GOT3 (cell line): ENCODE measurements at regions not wholly inside any gene's neighbourhood (a gene's known extent, or its start where the extent isn't known, plus 50 kb on each side); places are given as distances from the start of the nearest gene placed in this dataset.

ENCODE experiments used
- DNase-seq: peaks from one replicate; lab custom pipeline; 2025; ENCODE audit warnings: mixed read lengths; lab: John Stamatoyannopoulos, UW

DNA sequence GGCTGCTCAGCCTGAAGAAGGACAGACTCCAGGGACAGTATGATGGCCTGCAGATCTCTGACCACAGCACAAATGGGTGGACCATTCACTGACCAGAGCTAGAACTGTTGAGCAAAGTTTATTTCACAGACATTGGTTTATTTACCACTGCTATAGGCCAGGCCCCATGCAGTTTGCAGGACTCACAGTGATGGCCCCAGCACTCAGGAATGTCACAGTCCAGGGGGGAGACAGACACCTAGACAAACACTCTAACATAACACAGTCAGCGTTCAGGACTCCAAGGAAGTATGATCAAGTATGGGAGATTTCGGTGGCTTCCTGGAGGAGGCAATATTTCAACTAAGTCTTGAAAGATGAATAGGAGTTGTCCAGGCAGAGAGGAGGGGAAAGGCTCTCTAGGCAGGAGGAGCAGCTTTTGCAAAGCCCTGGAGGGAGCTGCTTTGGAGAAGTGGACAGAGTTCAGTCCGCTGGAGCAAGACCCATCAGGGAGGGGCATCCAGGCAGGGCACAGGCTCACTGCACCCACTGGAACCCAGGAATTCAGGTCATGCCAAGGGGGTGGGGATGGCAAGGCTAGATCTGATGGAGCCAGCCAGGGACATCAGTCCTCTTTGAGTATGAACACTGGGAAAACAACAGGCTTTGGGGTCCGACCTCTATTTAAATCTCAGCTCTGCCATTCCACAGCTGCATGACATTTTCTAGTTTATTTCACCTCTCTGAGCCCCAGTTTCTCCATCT lies 454.3 kb downstream of the MATN1 start:
- DNase-seq, result no peak

- DNase-seq, result no peak
Measured at GRCh38 chr1:30267856-30268255, 455.5 kb downstream of the MATN1 start.

DNA sequence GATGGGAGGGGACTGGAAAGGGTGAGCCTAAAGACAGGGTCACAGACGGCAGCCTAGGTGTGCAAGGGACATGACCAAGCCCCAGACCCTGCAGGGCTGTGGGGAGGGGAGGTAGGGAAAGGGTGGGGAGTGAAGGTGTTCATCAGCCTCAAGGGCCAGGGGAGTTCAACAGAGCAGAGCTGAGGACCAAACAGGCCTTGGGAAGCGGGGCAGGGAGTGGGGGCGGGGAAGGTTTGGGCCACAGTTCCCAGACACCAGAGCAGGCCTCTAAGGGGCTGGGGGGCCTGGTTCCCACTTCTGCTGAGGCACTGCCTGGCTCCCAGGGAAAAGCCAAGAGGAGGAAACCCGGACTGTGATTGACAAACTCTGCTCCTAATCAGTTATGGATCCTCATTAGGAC lies 456.3 kb downstream of the MATN1 start:
- no peak for DNase-seq

DNA sequence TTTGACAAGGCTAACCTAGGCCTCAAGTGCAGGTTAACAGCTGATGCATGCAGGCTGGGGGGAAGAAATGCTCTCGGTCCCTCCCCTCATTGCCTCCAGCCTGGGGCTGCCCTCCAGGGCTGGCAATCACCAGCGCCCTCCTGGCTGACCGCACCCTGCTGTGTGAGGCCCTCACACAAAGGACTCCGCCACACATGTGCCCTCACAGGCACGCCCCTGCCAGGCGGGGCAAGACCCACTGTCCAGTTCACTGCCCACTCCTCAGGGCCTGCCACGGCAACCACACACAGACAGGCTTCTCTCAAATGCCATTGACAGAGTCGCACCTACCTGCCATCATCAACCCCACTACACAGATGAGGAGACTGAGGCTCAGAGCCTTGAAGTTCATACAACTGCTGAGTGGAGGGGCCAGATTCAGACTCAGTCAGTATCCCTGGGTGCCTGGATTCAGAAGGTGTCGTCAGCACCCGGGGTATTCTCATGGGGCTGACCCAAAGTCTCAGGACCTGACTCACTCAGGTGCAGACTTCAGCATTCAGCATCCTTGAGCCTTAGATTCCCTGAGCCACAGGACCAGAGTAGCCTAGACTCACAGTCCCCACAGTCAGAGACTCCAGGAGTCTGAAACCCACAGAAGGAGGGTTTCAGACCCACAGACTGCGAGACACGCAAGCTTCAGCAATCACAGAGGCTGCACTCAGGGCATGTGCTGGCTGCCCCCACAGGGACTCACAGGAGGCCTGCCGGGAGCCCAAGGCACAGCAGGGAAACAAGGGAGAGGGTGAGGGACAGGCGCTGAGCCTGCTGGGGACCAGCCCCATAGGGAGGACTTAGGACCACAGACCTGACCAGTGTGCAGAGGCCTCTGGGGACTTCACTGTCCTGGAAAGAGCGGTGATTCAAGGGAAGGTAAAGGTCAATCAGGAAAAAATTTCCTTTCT lies 458.0 kb downstream of the MATN1 start:
- DNase-seq, result no peak

DNA sequence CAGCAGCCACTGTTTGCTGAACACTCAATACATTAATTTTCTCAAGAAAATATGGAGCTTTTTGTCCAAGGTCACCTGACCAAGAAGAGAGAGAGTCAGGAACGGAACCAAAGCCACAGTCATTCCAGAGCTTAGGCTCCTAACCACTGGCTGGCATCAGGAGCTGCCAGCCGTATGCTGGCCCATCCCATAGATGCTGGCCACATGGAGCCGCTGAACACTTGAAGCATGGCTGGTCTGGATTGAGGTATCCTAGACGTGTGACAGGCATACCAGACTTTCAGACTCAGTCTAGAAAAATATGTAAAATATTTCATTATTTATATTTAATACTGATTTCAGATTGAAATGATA lies 458.7 kb downstream of the MATN1 start:
- DNase-seq, result no peak

GRCh38 chr1:30263888-30264671 lies 459.3 kb downstream of the MATN1 start:
- no peak for DNase-seq

- no peak for DNase-seq
Measured at GRCh38 chr1:30263405-30263804, 460.0 kb downstream of the MATN1 start.

- no peak for DNase-seq
Measured at GRCh38 chr1:30262158-30262557, 461.2 kb downstream of the MATN1 start.

DNA sequence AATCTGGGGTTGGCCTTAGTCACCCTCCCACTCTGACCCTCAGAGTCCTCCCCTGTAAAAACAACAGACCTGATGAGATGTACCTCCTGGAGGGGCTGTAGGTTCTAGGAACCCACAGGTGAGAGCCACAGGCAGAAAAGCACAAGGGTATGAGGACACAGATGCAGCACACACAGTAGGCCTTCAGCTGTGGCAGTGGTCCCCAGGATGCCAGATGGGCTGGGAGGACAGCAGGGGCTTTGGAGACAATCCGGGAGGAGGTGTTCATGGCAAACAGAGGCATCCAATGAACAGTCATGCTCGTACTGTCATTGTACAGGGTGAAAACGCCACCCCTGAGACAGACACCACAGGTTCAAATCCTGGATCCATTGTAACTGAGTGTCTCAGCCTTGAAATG lies 463.1 kb downstream of the MATN1 start:
- DNase-seq, result no peak

GRCh38 chr1:30259631-30260030 lies 463.8 kb downstream of the MATN1 start:
- no peak for DNase-seq

DNA sequence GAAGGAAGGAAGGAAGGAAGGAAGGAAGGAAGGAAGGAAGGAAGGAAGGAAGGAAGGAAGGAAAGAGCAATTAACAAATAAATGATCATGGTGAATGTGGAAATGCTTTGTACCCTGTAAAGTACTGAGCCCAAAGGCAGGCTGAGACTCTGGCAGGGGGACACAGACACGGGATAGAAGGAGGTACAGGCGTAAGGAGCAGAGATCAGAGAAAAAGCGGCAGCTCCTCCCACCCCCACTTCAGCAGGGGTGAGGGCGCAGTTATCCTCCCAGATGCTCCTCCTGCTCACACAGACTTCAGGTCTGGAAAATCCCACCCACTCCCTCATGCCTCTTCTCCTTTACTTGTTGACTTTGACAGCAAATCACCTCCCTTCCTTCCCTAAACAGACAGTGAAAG lies 464.5 kb downstream of the MATN1 start:
- DNase-seq, result no peak

GRCh38 chr1:30258471-30258870 lies 464.9 kb downstream of the MATN1 start:
- DNase-seq, result no peak

- DNase-seq, result no peak
Measured at GRCh38 chr1:30257742-30258380, 465.5 kb downstream of the MATN1 start.

GRCh38 chr1:30257322-30257721 lies 466.1 kb downstream of the MATN1 start:
- DNase-seq, result no peak

GRCh38 chr1:30256911-30257310 lies 466.5 kb downstream of the MATN1 start:
- DNase-seq, result no peak

DNA sequence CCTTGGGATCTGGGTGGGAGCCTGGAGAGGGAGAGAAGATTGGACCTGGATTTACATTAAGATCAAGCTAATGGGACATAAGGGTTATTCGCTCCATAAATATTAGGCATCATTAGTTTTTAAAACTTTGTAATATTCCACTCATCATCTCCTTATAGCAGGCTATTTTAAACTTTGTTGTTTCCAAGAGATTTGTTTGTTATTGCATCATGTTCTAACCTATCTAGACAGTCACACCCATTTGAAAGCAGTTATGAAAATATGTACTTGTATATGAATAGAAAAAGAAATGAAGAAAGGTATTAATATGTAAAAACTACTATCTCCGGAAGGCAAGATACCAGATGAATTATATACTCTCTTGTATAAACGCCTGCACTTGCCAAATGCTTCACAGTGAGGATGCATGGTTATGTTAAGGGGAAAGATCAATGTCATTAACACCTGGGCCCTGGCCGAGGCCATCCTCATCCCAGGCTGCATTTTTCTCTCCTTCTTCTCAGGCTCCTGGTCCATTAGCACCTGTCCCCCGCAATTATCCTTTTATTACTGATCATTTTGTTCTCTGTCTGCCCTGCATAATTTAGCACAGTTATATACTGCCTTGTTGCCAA lies 468.2 kb downstream of the MATN1 start:
- no peak for DNase-seq

- DNase-seq, result no peak
Measured at GRCh38 chr1:30253807-30254440, 469.5 kb downstream of the MATN1 start.

DNA sequence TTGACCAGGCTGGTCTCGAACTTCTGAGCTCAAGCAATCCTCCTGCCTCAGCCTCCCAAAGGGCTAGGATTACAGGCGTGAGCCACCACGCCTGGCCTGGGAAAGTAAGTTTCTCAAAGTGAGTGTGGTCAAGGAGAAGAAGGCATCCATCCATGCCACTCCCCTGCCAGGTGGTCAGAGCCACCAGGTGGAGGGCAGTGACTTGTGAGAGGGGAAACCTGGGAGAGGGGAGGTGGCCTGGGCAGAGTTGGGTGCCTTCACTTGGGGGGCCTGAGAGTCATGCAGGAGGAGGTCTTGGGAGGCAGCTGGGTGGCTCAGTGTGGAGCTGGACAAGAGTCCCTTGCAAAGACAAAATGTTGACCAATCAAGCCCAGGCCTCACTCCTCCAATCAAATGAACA lies 470.0 kb downstream of the MATN1 start:
- no peak for DNase-seq

DNA sequence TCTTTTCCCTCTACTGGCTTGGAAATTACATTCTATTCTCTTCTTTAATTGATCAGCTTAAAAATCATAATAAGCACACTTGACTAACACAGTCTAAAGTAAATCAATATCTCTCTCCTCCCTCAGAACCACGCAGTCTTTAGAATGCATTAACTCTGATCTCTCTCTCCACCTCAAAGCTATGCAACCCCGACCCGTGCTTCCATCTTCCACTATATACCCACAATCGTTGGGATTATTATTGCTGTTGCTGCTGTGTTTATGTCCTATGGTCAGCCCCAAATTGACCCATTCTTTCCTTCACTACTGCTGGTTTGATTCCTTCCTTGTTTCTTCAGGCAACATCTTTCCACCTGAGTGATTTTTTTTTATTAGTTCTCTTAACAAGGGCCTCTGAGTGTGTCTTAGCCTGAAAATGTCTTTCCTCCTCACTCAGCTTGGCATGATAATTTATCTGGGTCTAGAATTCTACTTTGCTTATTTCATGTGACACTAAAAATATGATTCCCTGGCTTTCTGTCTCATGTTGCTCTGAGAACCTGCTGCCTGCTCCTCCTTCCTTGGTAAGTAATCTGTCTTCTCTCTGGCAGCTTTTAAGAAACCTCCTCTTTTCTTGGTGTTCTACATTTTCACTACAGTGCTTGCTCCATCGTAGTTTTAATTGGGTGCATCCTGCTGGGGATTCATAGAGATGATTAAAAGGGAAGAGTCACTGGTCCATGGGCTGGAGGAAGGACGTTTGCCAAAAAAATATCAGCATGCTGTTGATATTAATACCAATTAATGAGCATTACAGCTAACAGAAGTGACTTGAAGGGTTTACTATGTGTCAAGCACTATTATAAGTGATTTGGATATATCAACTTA lies 472.2 kb downstream of the MATN1 start:
- DNase-seq, result no peak

DNA sequence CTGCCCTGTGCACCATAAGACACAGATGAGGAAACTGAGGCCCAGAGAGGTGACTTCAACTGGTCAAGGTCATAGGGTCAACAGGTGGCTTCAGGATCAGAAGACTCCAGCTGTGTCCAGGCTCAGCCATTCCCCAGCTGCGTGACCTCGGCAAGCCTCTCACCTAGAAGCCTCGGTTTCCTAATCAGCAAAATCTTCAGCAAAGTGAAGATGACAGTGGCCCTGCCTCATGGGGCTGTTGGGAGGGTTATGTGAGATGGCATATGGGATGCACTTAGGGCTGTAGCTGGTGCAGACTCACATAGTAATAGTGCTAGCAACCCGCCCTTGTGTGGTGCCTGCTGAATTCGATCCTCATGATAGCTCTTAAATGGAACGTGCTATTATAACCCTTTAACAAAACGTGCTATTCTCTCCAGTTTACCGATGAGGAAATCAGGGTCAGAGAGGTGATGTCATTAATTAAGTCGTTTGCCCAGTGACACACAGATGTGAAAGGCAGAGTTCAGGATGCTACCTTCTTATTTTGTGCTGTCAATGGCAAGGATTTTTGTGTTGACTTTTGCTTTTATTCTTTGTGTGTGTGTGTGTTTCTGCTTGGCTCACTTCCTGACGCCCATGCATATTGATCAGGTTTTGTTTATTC lies 472.9 kb downstream of the MATN1 start:
- DNase-seq, result no peak
